DND-41 (cell line): ENCODE measurements at regions not wholly inside any gene's neighbourhood (a gene's known extent, or its start where the extent isn't known, plus 50 kb on each side); places are given as distances from the start of the nearest gene placed in this dataset.
"Not testable (repeated sequence)": the region's sequence is repeated elsewhere in the genome, so short reads cannot be mapped to it uniquely, and the experiment has no call there.

Experiments
- ATAC-seq: fragments of 200-7000 bp; cut with Tn5 transposase; 3 replicates; pipeline ENCODE4 v1.9.1; 2021; ENCODE audit warnings: low read depth; ENCODE audit not compliant: insufficient read depth
- DNase-seq: peaks from one replicate; pipeline ENCODE4 v3.0.0-alpha.2; 2020
- H2AFZ ChIP-seq: 2 replicates; pipeline ENCODE4 v1.6.0; 2012; ENCODE audit warnings: low read depth, low read length
- H3K27ac ChIP-seq: 2 replicates; pipeline ENCODE4 v1.5.1; 2012; ENCODE audit warnings: low read length, inconsistent platforms
- H3K27me3 ChIP-seq: fragments of 200-600 bp; sonication (generic); 2 replicates; pipeline ENCODE4 v1.6.0; 2012; ENCODE audit warnings: low read length, mild to moderate bottlenecking, inconsistent platforms; ENCODE audit not compliant: insufficient read depth, poor library complexity
- H3K36me3 ChIP-seq: 2 replicates; pipeline ENCODE4 v1.5.1; 2012; ENCODE audit warnings: low read length, inconsistent platforms; ENCODE audit not compliant: insufficient read depth
- H3K4me1 ChIP-seq: 2 replicates; pipeline ENCODE4 v1.5.1; 2012; ENCODE audit warnings: mild to moderate bottlenecking, low read length; ENCODE audit not compliant: insufficient read depth
- H3K4me2 ChIP-seq: 2 replicates; pipeline ENCODE4 v1.6.0; 2012; ENCODE audit warnings: mild to moderate bottlenecking, moderate library complexity, low read length, inconsistent platforms; ENCODE audit not compliant: insufficient read depth
- H3K4me3 ChIP-seq, 2 experiments: fragments of 200-600 bp in 1 of 2; shearing (Covaris generic) in 1 of 2; 2 replicates each; pipeline ENCODE4 v1.5.1; 2012 to 2016; ENCODE audit warnings: inconsistent platforms in 2 of 2, low read length in 2 of 2, mild to moderate bottlenecking in 2 of 2, low read depth in 1 of 2, moderate library complexity in 1 of 2
- H3K79me2 ChIP-seq: 2 replicates; pipeline ENCODE4 v1.6.0; 2012; ENCODE audit warnings: low read length, inconsistent platforms; ENCODE audit not compliant: insufficient read depth
- H3K9ac ChIP-seq: 2 replicates; pipeline ENCODE4 v1.6.0; 2012; ENCODE audit warnings: low read depth, mild to moderate bottlenecking, inconsistent platforms, low read length, moderate library complexity
- H3K9me3 ChIP-seq: 2 replicates; pipeline ENCODE4 v1.5.1; 2012; ENCODE audit warnings: low read length, moderate library complexity, mild to moderate bottlenecking, inconsistent platforms; ENCODE audit not compliant: insufficient read depth, severe bottlenecking
- H4K20me1 ChIP-seq: 2 replicates; pipeline ENCODE4 v1.6.0; 2012; ENCODE audit warnings: low read length; ENCODE audit not compliant: insufficient read depth
- CTCF ChIP-seq: IDR thresholded peaks from 2 replicates; pipeline ENCODE4 v1.5.1; 2012; ENCODE audit warnings: borderline replicate concordance, low read length, moderate library complexity, mild to moderate bottlenecking; ENCODE audit not compliant: poor library complexity, severe bottlenecking; ENCODE audit errors: extremely low read depth
- EZH2 ChIP-seq: IDR thresholded peaks from 3 replicates; pipeline ENCODE4 v1.6.1; 2012; ENCODE audit warnings: borderline replicate concordance, low read depth, mild to moderate bottlenecking, moderate library complexity, low read length, inconsistent platforms; ENCODE audit not compliant: severe bottlenecking

GRCh38 chr20:11176431-11176830, 502.6 kb upstream of the JAG1 start:
- Histone ChIP-seq H3K79me2 (no peaks in the 10 kb centered on the region), H3K9me3 (no peaks in the 10 kb centered on the region), H3K36me3 (no peaks in the 10 kb centered on the region), H3K27ac (no peak overlapping the region), H3K4me2 (no peak overlapping the region), H3K9ac (no peak overlapping the region), H3K4me1 (no peaks in the 10 kb centered on the region), H3K4me3 (no peak overlapping the region), H3K27me3 (no peaks in the 10 kb centered on the region), H2AFZ (no peak overlapping the region), H4K20me1 (no peaks in the 10 kb centered on the region)
- TF ChIP-seq CTCF (no peak), EZH2 (no peak)
- no peak for DNase-seq
- ATAC-seq = no peak

GRCh38 chr20:11178946-11179654, 505.3 kb upstream of the JAG1 start:
- ATAC-seq = no peak

GRCh38 chr20:11180186-11180585, 506.4 kb upstream of the JAG1 start:
- no peaks in the 10 kb centered on the region for H4K20me1 ChIP-seq
- no peak overlapping the region for H2AFZ ChIP-seq
- H3K27ac ChIP-seq = no peak overlapping the region
- no peak for ATAC-seq
- H3K9ac ChIP-seq = no peak overlapping the region
- H3K36me3 ChIP-seq = no peaks in the 10 kb centered on the region
- H3K4me2 ChIP-seq = no peak overlapping the region
- no peaks in the 10 kb centered on the region for H3K79me2 ChIP-seq
- TF ChIP-seq CTCF = no peak
- TF ChIP-seq EZH2 = no peak
- no peaks in the 10 kb centered on the region for H3K4me1 ChIP-seq
- no peaks in the 10 kb centered on the region for H3K9me3 ChIP-seq
- DNase-seq = no peak
- H3K27me3 ChIP-seq = no peaks in the 10 kb centered on the region
- H3K4me3 ChIP-seq = no peak overlapping the region

More at GRCh38 chr20:11178946-11179654, 505.3 kb upstream of the JAG1 start:
- Histone ChIP-seq H3K4me2 (no peak overlapping the region), H3K79me2 (no peaks in the 10 kb centered on the region), H3K4me1 (no peaks in the 10 kb centered on the region), H3K27me3 (no peaks in the 10 kb centered on the region), H2AFZ (no peak overlapping the region), H3K9me3 (no peaks in the 10 kb centered on the region), H3K27ac (no peak overlapping the region), H4K20me1 (no peaks in the 10 kb centered on the region), H3K9ac (no peak overlapping the region), H3K36me3 (no peaks in the 10 kb centered on the region), H3K4me3 (no peak overlapping the region)
- DNase-seq = no peak
- TF ChIP-seq CTCF = no peak
- TF ChIP-seq EZH2 = no peak

GRCh38 chr20:11181129-11181528, 507.3 kb upstream of the JAG1 start:
- not testable (repeated sequence) for H2AFZ ChIP-seq, H3K9ac ChIP-seq, H3K27ac ChIP-seq, ATAC-seq, H3K79me2 ChIP-seq, H3K4me1 ChIP-seq, H4K20me1 ChIP-seq, H3K4me2 ChIP-seq, H3K36me3 ChIP-seq, DNase-seq, H3K9me3 ChIP-seq, H3K27me3 ChIP-seq, H3K4me3 ChIP-seq
